K562 (cell line): ENCODE measurements at regions not wholly inside any gene's neighbourhood (a gene's known extent, or its start where the extent isn't known, plus 50 kb on each side); places are given as distances from the start of the nearest gene placed in this dataset.

Experiments
- E2F3 ChIP-seq: fragments of 250-450 bp; sonication (Bioruptor Pico); IDR thresholded peaks from 2 replicates; pipeline ENCODE4 v1.4.0; 2020; ENCODE audit warnings: mild to moderate bottlenecking
- GTF2F1 ChIP-seq: IDR thresholded peaks from 2 replicates; pipeline ENCODE4 v1.6.1; 2011; ENCODE audit warnings: low read depth, low read length, improper control_type of control experiment
- HDAC2 ChIP-seq: fragments of 450-650 bp; IDR thresholded peaks from 2 replicates; pipeline ENCODE4 v1.6.1; 2016; ENCODE audit warnings: mild to moderate bottlenecking
- HDAC6 ChIP-seq: IDR thresholded peaks from 2 replicates; pipeline ENCODE4 v1.6.1; 2012; ENCODE audit warnings: low read depth, mild to moderate bottlenecking, control low read depth, inconsistent platforms, low read length, moderate library complexity
- NCOA2 ChIP-seq, 2 experiments: fragments of 450-650 bp; IDR thresholded peaks; 2 replicates each; pipeline ENCODE4 v1.6.1; 2018; ENCODE audit warnings: mild to moderate bottlenecking in 2 of 2, moderate library complexity in 1 of 2; ENCODE audit not compliant: partially characterized antibody in 2 of 2
- POLR2AphosphoS5 ChIP-seq: IDR thresholded peaks from 2 replicates; pipeline ENCODE4 v1.6.1; 2011; ENCODE audit warnings: mild to moderate bottlenecking, low read depth, low read length, moderate library complexity; ENCODE audit not compliant: control insufficient read depth, insufficient read depth
- SIN3A ChIP-seq, 2 experiments: fragments of 150-350 bp in 1 of 2; IDR thresholded peaks; 2 replicates each; pipeline ENCODE4 v1.6.1; 2011 to 2016; ENCODE audit warnings: borderline replicate concordance in 2 of 2, low read depth in 2 of 2, low read length in 2 of 2, mild to moderate bottlenecking in 2 of 2, moderate library complexity in 2 of 2; ENCODE audit not compliant: control insufficient read depth in 1 of 2
- ZEB2 ChIP-seq: fragments of 450-650 bp; IDR thresholded peaks from 2 replicates; pipeline ENCODE4 v1.6.1; 2016
- ZFP36 ChIP-seq: fragments of 150-350 bp; IDR thresholded peaks from 2 replicates; pipeline ENCODE4 v1.6.1; 2018; ENCODE audit warnings: low read length, low read depth; ENCODE audit not compliant: partially characterized antibody
- TF ChIP-seq, protein P1 (sequence below), 2 experiments: fragments of 450-650 bp; conservative IDR thresholded peaks; 2 replicates each; pipeline ENCODE4 v1.6.1; 2017; ENCODE audit warnings: mild to moderate bottlenecking in 2 of 2, moderate library complexity in 2 of 2

GRCh38 chr16:85433477-85433876 lies 179.6 kb upstream of the GSE1 start:
- TF ChIP-seq HDAC2 = no peak
- TF ChIP-seq GTF2F1 = no peak
- TF ChIP-seq SIN3A (IDR thresholded peaks at IDR 0.05; ENCODE audit: borderline replicate concordance in 2 of 2, control insufficient read depth in 1 of 2, low read depth in 2 of 2, low read length in 2 of 2) = no peak
- TF ChIP-seq ZFP36 = no peak
- TF ChIP-seq NCOA2 (IDR thresholded peaks at IDR 0.05; ENCODE audit: partially characterized antibody in 2 of 2) = no peak
- no peak for TF ChIP-seq POLR2AphosphoS5
- no peak for TF ChIP-seq E2F3
- TF ChIP-seq ZEB2 = no peak
- TF ChIP-seq, protein P1, sequence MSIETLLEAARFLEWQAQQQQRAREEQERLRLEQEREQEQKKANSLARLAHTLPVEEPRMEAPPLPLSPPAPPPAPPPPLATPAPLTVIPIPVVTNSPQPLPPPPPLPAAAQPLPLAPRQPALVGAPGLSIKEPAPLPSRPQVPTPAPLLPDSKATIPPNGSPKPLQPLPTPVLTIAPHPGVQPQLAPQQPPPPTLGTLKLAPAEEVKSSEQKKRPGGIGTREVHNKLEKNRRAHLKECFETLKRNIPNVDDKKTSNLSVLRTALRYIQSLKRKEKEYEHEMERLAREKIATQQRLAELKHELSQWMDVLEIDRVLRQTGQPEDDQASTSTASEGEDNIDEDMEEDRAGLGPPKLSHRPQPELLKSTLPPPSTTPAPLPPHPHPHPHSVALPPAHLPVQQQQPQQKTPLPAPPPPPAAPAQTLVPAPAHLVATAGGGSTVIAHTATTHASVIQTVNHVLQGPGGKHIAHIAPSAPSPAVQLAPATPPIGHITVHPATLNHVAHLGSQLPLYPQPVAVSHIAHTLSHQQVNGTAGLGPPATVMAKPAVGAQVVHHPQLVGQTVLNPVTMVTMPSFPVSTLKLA (conservative IDR thresholded peaks at IDR 0.05) = no peak
- TF ChIP-seq HDAC6 = no peak
